NCI-H82 (cell line): ENCODE measurements at regions not wholly inside any gene's neighbourhood (a gene's known extent, or its start where the extent isn't known, plus 50 kb on each side); places are given as distances from the start of the nearest gene placed in this dataset.

Source experiments
- DNase-seq: peaks from one replicate; lab custom pipeline; 2025; lab: John Stamatoyannopoulos, UW

- DNase-seq = no peak
Measured at GRCh38 chr4:119932277-119932676, 134.4 kb downstream of the MAD2L1 start.

- no peak for DNase-seq
Measured at GRCh38 chr4:119930546-119930945, 136.1 kb downstream of the MAD2L1 start.

GRCh38 chr4:119921830-119922229, 144.8 kb downstream of the MAD2L1 start:
- DNase-seq = no peak

- peak; percentile 2 for DNase-seq
Measured at GRCh38 chr4:119906277-119906676, 160.4 kb downstream of the MAD2L1 start.

GRCh38 chr4:119898211-119898610, 168.4 kb downstream of the MAD2L1 start:
- DNase-seq = peak; percentile 3

GRCh38 chr4:119897260-119897659, 169.4 kb downstream of the MAD2L1 start:
- peak; percentile 60 for DNase-seq

- no peak for DNase-seq
Measured at GRCh38 chr4:119894650-119895208, 171.9 kb downstream of the MAD2L1 start.

- no peak for DNase-seq
Measured at GRCh38 chr4:119873794-119874325, 192.8 kb downstream of the MAD2L1 start.

GRCh38 chr4:119873132-119873531, 193.5 kb downstream of the MAD2L1 start:
- DNase-seq = no peak

- no peak for DNase-seq
Measured at GRCh38 chr4:119872371-119873016, 194.2 kb downstream of the MAD2L1 start.

GRCh38 chr4:119870856-119871255, 195.8 kb downstream of the MAD2L1 start:
- DNase-seq = no peak

GRCh38 chr4:119865789-119866188, 200.9 kb downstream of the MAD2L1 start:
- no peak for DNase-seq

- no peak for DNase-seq
Measured at GRCh38 chr4:119865389-119865788, 201.3 kb downstream of the MAD2L1 start.

GRCh38 chr4:119861731-119862130, 204.9 kb downstream of the MAD2L1 start:
- peak; percentile 1 for DNase-seq

GRCh38 chr4:119858176-119858575, 208.5 kb downstream of the MAD2L1 start:
- DNase-seq = peak; percentile 11

- DNase-seq = no peak
Measured at GRCh38 chr4:119854364-119854763, 212.3 kb downstream of the MAD2L1 start.

GRCh38 chr4:119851649-119852048, 215.0 kb downstream of the MAD2L1 start:
- no peak for DNase-seq

- DNase-seq = no peak
Measured at GRCh38 chr4:119841361-119841760, 212.8 kb upstream of the PDE5A start.

GRCh38 chr4:119835613-119835910, 207.0 kb upstream of the PDE5A start:
- peak; percentile 6 for DNase-seq

GRCh38 chr4:119834906-119835612, 206.5 kb upstream of the PDE5A start:
- DNase-seq = no peak

GRCh38 chr4:119833611-119834010, 205.0 kb upstream of the PDE5A start:
- no peak for DNase-seq

- DNase-seq = no peak
Measured at GRCh38 chr4:119832776-119833175, 204.2 kb upstream of the PDE5A start.

- no peak for DNase-seq
Measured at GRCh38 chr4:119829326-119829725, 200.7 kb upstream of the PDE5A start.
